Hematopoietic multipotent progenitor cell treated with erythropoietin and hydrocortisone succinate and interleukin-3 and kit ligand, for 15 days (in vitro differentiated cells): ENCODE measurements at regions not wholly inside any gene's neighbourhood (a gene's known extent, or its start where the extent isn't known, plus 50 kb on each side); places are given as distances from the start of the nearest gene placed in this dataset.

Experiments used
- DNase-seq: peaks from one replicate; pipeline ENCODE4 v3.0.0-alpha.2; 2015; ENCODE audit warnings: low spot score

DNA sequence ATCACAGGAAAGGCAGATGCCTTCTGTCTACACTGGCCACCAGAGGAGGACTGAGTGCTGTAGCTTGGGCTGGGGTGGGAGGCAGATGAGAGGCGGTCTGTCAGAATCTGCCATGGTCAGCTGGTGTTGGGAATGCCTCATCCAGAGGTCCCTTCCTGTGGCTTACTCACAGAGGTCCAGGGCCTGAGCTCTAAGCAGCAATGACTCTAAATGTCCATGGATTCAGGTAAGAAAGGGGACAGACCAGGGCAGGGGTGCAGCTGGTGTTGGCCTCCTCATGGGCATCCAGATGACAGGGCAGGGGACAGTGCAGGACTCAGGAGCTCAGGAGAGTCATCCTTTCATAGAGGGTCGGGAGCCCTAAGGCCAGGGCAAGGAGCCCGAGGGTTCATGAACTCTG, 165.0 kb downstream of the ICE1 start:
- DNase-seq = no peak

DNA sequence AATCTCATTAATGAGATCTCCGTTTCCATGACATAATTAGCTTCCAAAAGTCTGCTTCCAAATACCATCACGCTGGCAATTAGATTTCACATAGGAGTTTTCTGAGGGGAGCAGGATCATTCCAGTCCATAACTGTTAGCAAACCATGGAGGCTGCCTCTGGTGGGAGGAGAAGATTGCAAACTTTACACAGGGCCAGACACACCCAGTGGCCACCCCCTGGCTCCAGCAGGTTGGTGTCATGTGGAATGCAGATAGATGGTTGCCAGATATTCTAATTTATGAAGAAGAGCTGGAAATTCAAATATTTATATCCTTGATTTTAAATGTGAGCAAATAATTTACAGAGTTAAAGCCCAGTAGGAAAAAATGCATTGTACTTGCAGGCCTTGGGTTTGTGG, 164.2 kb downstream of the ICE1 start:
- no peak for DNase-seq

DNA sequence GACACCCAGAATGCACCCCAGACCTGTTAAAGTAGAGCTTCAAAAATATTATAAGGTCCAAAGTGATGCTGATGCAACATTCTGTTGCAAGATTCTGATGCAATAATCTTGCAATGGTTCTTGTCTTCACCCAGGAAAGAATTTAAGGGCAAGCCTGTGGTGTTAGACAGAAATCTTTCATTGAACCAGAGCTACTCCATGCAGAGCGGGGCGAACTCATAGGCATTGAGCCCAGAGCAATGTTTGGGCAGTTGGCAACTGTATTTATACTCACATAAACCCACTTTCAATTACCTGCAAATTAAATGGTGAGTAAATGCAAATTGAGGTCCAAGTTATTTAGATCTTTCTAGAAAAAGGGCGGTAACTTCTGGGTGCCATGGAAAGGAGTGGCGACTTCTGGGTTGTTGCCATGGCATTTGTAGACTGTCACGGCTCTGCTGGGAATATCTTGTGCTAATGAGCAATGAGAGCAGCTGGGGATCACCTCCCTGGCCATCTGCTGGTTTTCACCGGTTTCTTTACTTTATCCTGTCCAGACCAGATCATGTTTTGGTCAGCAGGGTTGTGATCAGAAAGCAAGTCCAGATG, 163.4 kb downstream of the ICE1 start:
- DNase-seq = no peak

DNA sequence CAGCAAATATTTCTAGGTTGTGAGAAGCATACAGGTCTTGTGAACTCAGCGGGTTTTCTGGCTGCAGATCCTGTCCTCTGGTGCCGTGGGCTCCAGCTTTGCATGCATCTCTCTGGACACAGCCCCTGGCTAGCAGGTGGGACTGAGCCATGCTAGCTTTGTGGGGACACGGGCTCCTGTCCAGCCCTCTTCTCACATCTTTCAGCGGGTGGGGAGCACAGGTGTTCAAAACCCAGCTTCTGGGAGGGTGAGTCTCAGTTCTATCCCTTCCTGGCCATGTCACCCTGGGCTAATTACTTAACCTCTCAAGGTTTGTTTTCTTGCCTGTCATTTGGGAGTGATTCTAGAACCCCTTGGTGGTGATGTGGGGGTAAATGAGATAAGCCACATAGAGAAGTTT, 162.3 kb downstream of the ICE1 start:
- DNase-seq = no peak

DNA sequence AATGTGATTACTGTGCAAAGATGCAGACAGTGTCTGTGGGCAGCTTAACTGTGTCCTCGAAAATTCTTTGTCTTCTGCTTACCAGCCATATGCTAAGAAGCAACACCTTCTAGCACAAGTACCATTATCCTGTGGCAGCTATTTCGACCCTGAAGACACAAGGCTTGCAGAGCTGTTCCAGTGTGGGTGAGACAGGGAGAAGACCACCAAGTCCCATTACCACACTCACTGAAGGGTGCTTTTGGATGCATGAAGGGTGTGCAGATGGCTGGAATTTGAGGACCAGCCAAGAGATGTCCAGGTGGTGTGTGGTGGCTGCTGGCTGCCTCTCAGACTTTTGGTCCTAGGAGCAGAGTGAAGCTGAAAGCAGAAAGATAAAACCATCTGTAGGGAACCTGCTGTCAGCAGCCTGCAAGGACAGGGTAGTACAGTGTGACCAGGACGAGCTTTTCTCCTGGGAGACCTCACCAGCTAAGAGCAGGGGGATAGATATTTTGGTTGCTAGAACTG, 161.8 kb downstream of the ICE1 start:
- DNase-seq = no peak

DNA sequence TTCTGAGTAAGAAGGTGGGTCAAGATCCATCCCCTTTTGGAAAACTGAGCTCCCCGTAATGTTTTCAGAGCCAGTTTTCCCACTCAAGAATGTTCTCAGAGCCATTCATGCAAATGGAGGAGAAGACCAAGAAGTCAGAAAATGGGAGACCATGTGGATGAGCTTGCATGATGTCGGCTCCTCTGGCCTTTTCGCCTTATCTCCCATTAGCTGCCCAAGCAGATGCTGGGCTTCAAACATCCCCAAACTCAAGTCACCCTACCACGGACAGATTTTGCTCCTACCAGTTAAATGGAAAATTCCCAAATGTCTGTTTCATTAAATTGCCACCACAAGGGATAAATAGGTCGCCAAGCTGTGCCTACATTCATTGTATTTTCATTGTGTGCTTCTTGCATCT, 161.4 kb downstream of the ICE1 start:
- no peak for DNase-seq

DNA sequence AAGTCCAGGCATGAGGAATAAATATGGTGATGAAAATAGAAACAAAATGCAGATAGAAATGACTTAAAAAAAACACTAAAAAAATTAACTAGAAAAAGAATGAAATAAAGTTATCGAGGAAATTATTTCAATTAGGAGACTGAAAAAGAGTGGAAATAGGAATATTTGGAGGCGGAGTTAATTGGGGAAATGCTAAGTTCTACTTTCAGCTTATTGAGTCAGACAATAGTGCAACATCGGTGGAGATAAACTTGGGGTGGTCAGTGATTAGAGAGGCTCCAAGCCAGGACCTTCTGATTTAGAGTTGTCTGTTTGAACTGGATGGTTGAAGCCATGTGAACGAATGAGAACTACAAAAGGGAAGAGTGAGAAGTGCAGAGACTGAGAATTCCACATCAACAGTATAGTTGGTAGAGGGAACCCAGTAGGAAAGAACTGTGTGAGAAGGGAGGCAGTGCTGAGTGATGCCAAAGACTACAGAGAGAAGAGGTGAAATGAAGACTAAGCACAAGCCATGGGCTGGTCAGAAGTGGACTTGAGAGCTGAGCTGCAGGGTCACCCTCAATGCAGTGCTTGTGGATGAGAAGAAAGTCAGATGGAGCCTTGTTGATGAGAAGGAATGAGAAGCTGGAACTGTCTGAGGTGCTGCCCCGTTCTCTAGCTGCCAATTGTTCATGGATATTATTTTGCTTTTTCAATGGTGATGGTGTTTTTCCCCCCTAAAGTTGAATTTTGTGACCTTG, 160.7 kb downstream of the ICE1 start:
- DNase-seq = no peak

DNA sequence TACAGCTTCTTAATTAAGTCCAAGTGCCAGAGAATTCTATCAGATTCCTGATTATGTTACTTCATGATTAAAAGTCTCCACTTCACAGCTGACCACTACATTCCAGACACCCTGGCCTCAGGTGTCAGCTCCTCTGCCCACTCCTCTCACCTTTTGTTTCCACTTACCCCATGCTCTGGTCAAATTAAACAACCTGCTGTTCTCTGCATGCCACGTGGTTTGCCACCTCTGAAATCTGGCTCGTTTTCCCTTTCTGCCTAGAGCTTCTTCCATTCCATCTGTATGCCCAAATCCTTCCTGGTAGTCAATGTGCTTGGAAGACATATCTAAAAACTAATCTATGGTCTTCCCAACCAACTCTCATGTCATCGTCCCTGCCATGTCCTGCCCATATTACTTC, 158.6 kb downstream of the ICE1 start:
- DNase-seq = no peak

DNA sequence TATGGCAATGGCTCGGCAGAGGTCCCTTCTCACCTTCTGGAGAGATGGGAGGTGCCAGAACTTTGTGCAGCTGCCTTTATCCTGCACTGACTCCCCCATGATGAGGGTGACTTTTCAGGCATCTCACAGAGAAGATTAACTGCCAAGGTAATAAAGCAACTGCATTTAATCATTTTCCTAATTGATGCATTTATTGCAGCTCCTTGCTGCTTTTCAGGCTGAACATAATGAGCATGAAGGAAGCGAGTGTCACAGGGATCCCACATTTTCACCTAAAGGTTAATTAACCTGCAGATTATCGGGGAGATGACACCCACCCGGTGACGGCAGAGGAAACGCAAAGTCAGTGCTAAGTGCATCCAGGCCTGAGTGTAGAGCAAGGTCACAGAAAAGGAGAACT, 154.3 kb downstream of the ICE1 start:
- no peak for DNase-seq

DNA sequence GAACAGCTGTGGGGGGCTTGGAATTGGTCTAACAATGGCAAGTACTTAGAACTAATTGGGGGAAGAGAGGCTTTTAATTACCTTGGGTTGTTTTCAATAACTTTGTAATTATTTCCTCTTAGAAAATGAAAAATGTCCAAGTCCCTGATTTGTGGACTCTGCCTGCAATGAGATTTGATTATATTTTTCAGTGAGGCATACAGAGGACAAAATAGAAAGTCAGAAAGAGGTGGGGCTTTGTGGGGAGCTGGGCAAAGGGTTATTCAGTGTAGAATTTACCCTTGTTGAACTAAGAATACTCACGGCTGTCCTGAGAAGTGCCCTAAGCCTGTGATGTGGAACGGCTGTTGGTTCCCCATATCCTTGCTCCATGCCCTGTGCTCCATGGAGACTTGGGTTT, 153.0 kb downstream of the ICE1 start:
- no peak for DNase-seq

DNA sequence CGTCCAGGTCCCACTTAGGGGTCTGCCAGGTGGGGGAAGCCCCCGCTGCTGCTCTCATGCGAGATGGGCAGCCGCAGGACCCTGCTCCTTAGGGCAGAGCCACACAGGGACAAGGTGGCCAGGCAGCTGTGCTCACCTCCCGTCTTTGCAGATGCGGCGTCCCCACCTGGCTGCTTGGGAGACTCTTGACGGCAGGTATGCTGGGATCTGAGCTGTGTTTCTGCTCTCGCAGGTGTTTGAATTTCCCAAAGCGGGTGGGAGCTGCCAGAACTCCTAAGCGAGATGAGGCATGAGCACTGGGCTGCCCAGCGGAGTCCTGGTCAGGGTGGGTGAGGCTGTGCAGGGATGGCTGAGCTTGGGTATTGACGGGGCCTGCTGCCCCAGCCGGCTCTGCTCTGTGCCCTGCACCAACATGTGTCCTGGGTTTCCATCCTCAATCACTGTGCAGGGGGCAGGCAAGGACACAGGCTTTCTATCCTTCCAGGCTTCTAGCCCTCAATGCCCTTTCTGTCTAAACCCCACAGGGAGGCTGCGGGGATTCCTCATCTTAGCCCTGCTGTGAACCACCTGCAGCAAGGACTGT, 151.4 kb downstream of the ICE1 start:
- DNase-seq = no peak

DNA sequence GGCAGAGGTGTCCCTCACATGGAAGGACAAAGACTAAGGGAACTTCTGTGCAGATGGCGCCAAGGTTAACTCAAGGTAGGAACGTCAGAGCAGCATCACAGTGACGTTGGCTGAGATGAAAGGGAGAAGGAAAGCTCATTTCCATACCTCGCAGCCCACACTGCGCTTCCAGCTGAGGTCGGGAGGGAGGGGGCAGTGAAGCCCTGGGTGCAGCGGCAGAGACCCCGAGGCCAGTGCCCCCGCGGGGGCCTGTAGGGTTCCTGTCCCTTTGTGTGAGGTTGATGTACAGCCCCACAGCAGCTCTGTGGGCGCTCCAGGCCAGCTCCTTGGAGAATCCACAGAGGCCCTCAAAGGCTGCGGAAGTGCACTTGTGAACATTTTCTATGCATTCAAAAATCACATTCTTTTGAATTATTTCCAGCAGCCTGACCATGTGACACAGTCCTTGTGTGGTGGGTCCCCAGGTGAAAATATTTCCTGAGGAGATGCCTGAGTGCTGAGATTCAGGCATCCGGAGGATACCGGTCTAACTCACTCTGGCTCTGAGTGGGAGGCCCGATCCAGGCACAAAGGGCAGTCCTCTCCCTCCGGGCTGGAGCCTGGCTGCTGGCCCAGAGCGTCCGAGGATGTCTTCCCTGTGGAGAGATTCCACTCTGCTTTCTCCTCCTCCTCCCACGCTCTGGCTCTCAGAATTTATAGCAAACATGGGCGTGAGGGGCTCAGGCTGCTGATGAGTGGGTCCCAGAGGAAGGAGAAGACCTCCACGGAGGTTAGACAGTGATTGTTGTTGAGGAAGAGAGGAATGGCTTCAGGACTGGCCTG, 150.7 kb downstream of the ICE1 start:
- DNase-seq = no peak

DNA sequence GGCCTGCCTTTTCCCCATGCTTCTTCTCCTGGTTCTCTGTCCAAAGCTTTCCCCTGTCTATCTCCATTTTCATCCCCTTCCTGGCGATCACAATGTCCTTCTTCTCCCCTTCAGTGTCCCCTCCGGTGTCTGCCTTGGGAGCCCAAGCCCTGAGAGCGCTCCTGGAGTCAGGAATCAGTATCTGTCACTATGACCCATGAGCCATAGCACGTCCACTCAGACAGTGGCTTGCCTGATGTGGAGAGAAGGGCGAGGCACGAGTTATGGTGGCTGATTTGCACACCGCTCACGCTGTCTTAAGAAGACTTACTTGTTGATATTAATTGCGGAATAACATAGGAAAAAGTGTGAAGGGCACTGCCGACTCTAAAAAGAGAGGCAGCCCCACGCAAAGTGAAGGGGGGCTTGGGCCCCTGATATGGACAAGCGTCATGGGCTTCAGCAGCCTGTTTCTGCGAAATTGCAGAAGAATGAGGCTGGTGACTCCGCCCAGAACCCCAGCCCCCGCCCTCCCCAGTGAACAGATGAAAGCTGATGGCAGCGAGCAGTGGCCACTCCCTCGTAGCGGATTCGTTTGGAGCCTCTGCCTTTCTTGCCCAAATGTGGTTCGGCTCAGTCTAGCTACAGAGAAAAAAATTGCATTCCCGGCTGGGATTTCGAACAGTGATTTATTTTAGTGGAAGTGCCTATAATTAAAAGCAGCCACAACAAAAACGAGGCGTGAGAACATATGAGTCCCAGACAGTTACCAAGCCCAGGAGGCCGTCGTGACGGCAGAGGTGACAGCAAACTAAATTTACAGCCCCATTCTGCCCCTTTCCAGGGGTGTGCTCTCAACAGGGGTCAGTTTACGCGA, 149.8 kb downstream of the ICE1 start:
- no peak for DNase-seq

DNA sequence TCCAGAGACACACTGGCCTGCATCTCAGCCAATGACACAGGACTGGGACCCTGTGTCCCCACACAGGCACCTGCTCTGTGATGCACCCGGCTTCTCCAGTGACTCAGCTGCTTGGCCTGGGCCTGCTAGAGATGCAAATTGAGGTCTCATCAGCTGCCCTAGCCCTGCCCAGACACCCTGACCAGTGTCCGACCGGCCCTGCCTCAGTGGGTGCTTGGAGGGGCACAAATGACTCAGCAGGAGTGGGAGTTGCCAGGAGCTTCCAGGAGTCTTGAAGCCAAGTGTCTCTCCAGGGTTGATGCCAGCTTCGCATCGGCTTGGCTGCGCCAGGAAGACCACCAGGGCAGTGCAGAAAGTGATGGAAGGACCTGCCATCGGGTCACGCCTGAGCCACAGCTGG, 148.2 kb downstream of the ICE1 start:
- no peak for DNase-seq

DNA sequence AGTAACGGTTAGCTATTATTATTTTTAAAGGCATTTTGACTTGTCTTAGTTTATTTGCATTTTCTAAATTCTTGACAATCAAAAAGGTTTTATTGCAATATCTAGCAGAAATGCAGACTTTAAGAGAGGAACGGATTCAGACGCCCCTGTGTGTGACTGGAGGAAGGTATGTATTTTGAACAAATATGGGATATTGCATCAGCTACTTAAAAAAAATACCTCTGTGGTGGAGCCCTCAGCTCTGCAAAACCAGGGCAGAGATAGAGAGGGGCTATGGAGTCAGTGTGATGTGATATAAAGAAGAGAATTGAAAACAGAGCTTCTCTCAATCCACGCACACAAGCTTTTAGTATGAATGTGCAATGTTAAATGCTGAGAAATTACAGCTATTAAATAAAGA, 142.4 kb downstream of the ICE1 start:
- no peak for DNase-seq

DNA sequence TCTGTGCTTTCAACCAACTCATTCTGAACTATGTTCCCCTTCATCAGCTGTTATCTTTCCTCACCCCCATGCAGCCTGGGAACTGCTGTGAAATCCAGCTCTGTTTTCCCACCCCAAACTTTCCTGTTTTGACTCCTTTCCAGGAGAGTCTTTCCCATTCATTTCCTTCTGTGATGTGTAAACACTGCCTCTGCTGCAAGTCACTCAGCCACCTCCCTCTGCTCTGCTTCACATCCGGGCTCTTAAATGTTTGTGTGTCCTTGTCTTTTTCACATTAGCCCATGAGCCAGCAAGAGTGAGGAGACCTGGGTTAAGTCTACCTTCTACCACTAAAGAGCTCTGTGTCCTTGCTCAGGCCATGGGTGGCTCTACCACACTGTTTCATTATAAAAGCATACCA, 137.5 kb downstream of the ICE1 start:
- no peak for DNase-seq

DNA sequence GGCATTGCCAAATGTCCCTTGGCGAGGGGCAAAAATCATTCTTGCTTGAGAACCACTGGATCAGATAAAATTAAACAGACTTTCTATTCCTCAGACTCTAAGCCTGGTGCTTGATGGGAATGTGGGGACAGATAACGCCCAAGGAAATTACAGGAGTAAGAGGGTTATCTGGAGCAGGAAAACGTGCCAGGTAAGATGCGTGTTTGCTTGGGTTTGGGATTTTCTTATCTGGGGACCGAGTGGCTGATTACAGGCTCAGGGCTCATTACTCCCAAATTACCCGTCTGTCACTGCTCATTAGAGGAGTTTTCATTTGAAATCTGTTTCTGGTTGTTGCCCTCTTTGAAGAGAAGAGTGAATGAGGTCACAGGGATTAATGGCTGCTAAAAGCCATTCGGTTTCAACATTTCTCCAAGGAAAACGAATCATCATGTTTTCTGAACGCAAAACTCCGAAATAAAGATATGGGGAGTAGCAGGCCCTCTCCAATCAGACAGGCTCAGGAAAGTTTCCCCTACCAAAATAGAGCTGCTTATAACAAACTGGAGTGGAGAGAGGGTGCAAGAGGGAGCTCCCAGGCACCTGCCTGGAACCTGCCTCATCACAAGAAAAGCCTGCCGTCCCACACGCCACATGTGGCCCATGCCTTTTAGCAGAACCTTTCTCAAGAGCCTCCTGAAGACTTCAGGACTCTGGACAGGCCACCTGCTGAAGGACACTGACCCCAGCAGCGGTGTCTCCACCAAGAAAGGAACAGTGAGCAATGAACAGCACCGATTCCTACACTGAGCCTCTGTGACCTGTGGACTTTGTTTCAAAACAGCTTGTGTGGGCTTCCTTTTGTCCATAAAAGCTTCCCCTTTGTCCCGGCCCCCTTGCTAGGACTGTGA, 136.4 kb downstream of the ICE1 start:
- DNase-seq = no peak

DNA sequence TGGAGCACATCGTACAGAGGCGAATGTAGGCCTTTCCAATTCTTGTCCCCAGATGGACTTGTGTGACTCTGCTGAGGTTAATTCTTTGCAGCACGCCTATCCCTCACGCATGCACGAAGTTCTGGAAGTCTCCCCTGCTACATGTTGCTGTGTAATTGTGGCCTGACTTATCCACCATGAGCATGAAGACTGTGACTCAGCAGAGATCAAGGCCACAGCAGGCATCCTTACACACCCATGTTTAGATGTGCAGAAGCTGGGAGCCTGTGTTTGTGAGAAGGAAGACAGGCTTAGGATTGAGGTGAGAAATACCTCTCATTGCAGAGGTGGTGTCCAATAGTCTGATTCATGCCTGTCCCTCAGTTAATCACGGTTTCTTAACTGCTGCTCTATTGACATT, 135.6 kb downstream of the ICE1 start:
- no peak for DNase-seq

DNA sequence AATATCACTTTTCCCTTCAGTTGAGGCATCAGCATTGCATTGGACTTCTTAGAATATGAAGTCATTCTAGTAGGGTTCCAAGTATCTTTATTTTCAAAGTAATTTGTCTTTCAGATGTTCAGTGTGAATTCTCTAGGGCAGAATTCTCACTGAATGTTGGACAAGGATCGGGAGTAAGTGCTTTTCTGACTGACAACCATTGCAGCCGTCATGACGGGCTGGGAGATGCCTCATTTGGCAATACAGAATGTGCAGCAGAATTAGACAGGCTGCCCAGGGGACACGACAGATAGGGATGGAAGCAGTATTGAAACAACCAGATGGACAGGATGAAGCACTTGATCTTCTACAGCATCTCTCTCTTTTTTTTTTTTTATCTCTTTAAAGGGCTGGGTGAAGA, 129.0 kb downstream of the ICE1 start:
- DNase-seq = no peak

DNA sequence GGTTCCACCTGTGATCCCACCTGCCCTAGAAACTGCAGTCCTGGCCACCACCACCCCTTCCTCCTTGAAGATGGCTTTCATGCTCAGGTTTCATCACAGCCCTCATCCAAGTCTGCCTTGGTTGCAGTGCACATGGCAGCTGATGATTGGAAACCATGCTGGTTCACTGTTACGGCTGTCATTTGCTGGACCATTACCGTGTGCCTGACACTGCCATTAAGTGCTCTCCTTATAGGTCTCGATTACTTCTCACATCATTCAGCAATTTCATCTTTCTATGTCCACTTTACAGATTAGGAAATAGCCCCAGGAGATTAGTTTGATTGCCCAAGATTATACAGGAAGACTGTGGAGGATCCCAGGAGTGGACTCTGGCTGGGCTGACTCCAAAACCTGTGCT, 123.9 kb downstream of the ICE1 start:
- DNase-seq = no peak
